Activated T-helper 1 cell treated with anti-CD3 and anti-CD28 coated beads, Interleukin-12 subunit alpha, Interleukin-12 subunit beta, Interleukin-2, Interleukin-4 antibody, amounts not matched to agents 30 ng/mL and 10 ng/mL and 1 ng/mL, durations not matched to agents 14 hours and 24 hours and 36 hours (primary cell): ENCODE measurements at regions not wholly inside any gene's neighbourhood (a gene's known extent, or its start where the extent isn't known, plus 50 kb on each side); places are given as distances from the start of the nearest gene placed in this dataset.

Source experiments
- DNase-seq: peaks from one replicate; pipeline ENCODE4 v3.0.0; 2021; ENCODE audit warnings: low spot score
- H3K27ac Mint-ChIP-seq: one replicate; pipeline ENCODE4 v1.8.0; 2021; ENCODE audit warnings: mild to moderate bottlenecking, mixed read lengths
- H3K27me3 Mint-ChIP-seq: one replicate; pipeline ENCODE4 v1.8.0; 2022; ENCODE audit warnings: mild to moderate bottlenecking, moderate library complexity, mixed read lengths; ENCODE audit not compliant: insufficient read depth
- H3K36me3 Mint-ChIP-seq: one replicate; pipeline ENCODE4 v1.8.0; 2021; ENCODE audit warnings: low read depth, mixed read lengths
- H3K4me1 Mint-ChIP-seq: one replicate; pipeline ENCODE4 v1.8.0; 2021; ENCODE audit warnings: low read depth, mixed read lengths
- H3K4me3 Mint-ChIP-seq: one replicate; pipeline ENCODE4 v1.8.0; 2021; ENCODE audit warnings: mild to moderate bottlenecking, moderate library complexity, mixed read lengths
- H3K9me3 Mint-ChIP-seq: one replicate; pipeline ENCODE4 v1.8.0; 2021; ENCODE audit warnings: mixed read lengths
- intact Hi-C: fragments of 100-400 bp; cut with micrococcal nuclease; formaldehyde crosslinking; loops from one replicate; pipeline ENCODE4 v1.15.1; 2024

GRCh38 chr14:51484485-51484884 lies 167.2 kb upstream of the FRMD6 start:
- no peaks in the 10 kb centered on the region for H3K9me3 Mint-ChIP-seq
- H3K4me3 Mint-ChIP-seq: no peak overlapping the region
- DNase-seq: no peak
- peaks cover 4% of the 10 kb centered on the region for H3K27me3 Mint-ChIP-seq
- H3K4me1 Mint-ChIP-seq: no peaks in the 10 kb centered on the region
- no peaks in the 10 kb centered on the region for H3K36me3 Mint-ChIP-seq
- H3K27ac Mint-ChIP-seq: no peak overlapping the region
- intact Hi-C loops: no loop called here

DNA sequence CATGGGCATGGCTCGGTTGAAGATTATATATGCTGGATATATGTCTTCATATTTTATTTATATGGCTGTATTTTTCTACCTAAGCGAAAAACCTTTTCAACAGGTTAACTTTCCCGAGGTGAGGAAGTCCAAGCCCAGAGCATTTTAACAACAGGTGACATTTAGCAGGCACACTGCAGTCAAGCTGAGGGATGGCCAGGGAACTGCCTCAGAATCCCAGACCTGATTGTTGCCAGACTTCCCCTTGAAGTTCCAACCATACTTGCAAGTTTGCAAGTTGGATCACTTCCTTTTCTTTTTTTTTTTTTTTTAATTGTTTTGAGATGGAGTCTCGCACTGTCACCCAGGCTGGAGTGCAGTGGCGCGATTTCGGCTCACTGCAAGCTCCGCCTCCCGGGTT lies 166.0 kb upstream of the FRMD6 start:
- no peak overlapping the region for H3K4me3 Mint-ChIP-seq
- intact Hi-C loops: no loop called here
- no peak overlapping the region for H3K27ac Mint-ChIP-seq
- no peaks in the 10 kb centered on the region for H3K9me3 Mint-ChIP-seq
- H3K4me1 Mint-ChIP-seq: no peaks in the 10 kb centered on the region
- no peaks in the 10 kb centered on the region for H3K36me3 Mint-ChIP-seq
- peaks cover 4% of the 10 kb centered on the region for H3K27me3 Mint-ChIP-seq
- no peak for DNase-seq

DNA sequence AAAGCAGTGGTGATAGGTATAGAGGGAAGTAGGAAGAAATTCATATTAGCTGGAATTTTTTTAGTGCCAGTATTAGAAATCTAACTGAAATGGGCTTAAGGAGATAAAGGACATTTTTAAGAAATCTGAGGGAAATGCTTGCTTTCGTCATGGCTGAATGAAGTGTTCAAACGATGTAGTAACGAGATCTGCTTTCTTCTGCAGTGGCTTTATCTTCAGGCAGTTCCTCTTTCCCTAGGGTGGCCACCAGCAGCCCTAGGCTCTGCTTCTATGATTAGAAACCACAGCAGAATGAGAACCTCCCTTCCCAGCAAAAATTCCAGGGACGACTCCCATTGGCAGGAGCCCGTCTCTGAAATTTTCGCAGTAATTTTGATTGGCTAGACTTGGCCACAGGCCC lies 163.9 kb upstream of the FRMD6 start:
- H3K27me3 Mint-ChIP-seq: peaks cover 7% of the 10 kb centered on the region
- no peak overlapping the region for H3K4me3 Mint-ChIP-seq
- no peaks in the 10 kb centered on the region for H3K36me3 Mint-ChIP-seq

GRCh38 chr14:51488569-51489220 lies 163.0 kb upstream of the FRMD6 start:
- intact Hi-C loops: no loop called here
- Mint-ChIP-seq H3K4me3 (no peak overlapping the region), H3K4me1 (no peaks in the 10 kb centered on the region), H3K27me3 (peaks cover 4% of the 10 kb centered on the region), H3K9me3 (no peaks in the 10 kb centered on the region), H3K27ac (no peak overlapping the region), H3K36me3 (no peaks in the 10 kb centered on the region)
- no peak for DNase-seq

More for the DNA sequence above, 163.9 kb upstream of the FRMD6 start:
- no peaks in the 10 kb centered on the region for H3K4me1 Mint-ChIP-seq
- H3K27ac Mint-ChIP-seq: no peak overlapping the region
- DNase-seq: no peak
- H3K9me3 Mint-ChIP-seq: no peaks in the 10 kb centered on the region
- intact Hi-C loops: no loop called here

DNA sequence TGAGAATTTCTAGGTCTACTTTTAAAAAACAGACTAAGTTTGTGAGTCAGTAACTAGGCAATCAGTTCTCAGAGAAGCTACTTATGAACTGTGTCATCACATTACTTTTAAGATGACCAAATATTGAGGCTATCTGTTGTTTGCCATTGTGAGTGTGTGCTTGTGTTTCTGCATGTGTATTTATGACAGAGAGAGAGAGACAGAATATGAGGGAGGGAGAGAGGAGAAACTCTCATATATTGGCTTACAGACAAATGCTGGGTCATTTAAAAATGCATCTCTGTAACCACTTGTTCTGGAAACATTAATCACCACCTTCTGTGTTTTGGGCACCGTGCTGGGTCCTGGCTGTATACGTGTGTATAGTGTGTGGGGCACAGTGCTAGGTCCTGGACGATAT lies 161.5 kb upstream of the FRMD6 start:
- H3K4me3 Mint-ChIP-seq: no peak overlapping the region
- H3K9me3 Mint-ChIP-seq: no peaks in the 10 kb centered on the region
- H3K36me3 Mint-ChIP-seq: no peaks in the 10 kb centered on the region

DNA sequence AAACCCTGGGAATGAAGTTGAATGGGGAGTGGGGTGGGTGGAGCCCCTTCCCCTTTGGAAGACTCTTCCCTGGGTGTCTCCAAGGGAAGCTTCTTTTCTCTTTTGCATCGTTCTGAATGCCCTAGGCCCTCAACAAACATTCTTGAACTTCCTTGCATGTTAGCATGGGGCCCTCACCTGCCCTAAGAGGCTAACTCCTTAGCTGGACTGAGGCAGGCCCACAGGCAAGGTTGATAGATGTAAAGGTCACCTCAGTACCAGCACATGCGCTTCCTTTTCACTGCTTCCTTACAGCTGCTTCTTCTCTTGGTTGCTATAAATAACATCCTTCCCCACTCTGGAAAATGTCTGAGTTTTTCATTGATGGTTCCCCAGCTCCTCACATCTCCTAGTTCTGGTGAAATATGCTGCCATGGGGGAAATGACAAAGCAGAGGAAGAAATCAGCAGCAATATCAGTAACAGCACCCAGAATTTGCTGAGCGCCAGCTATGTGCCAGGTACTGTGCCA lies 160.6 kb upstream of the FRMD6 start:
- Mint-ChIP-seq H3K4me3 (no peak overlapping the region), H3K27me3 (peaks cover 4% of the 10 kb centered on the region), H3K27ac (no peak overlapping the region), H3K4me1 (no peaks in the 10 kb centered on the region), H3K36me3 (no peaks in the 10 kb centered on the region), H3K9me3 (no peaks in the 10 kb centered on the region)
- intact Hi-C loops: no loop called here
- DNase-seq: no peak

More for the DNA sequence above, 161.5 kb upstream of the FRMD6 start:
- peaks cover 4% of the 10 kb centered on the region for H3K27me3 Mint-ChIP-seq
- intact Hi-C loops: no loop called here
- no peak overlapping the region for H3K27ac Mint-ChIP-seq
- no peaks in the 10 kb centered on the region for H3K4me1 Mint-ChIP-seq
- no peak for DNase-seq

GRCh38 chr14:51491776-51492175 lies 159.9 kb upstream of the FRMD6 start:
- no peaks in the 10 kb centered on the region for H3K4me1 Mint-ChIP-seq
- H3K36me3 Mint-ChIP-seq: no peaks in the 10 kb centered on the region
- intact Hi-C loops: no loop called here
- H3K9me3 Mint-ChIP-seq: peaks cover 2% of the 10 kb centered on the region
- peaks cover 4% of the 10 kb centered on the region for H3K27me3 Mint-ChIP-seq
- no peak overlapping the region for H3K27ac Mint-ChIP-seq
- DNase-seq: no peak
- no peak overlapping the region for H3K4me3 Mint-ChIP-seq

DNA sequence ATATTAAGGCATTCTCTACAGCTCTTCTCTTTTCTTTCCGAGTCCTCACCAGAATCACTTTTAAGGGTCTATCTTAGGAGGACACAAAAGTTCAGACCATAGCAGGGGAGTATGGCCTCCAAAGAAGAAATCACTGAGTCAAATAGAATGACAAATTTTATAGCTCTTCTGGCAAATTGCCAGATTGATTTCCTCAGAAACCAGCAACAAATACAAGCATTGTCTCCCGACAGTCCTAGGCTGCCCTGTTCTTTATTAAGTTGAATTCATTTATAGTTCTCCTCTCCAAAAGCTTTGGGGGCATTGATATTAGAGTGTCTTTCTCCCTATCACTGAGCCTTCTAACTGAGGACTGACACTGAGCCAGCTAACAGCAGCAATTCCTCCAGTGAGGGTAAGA lies 156.4 kb upstream of the FRMD6 start:
- H3K36me3 Mint-ChIP-seq: no peaks in the 10 kb centered on the region
- intact Hi-C loops: no loop called here
- no peak overlapping the region for H3K4me3 Mint-ChIP-seq
- H3K4me1 Mint-ChIP-seq: no peaks in the 10 kb centered on the region
- H3K27me3 Mint-ChIP-seq: peaks cover 4% of the 10 kb centered on the region
- H3K27ac Mint-ChIP-seq: no peak overlapping the region
- no peak for DNase-seq
- peaks cover 4% of the 10 kb centered on the region for H3K9me3 Mint-ChIP-seq

- no peak overlapping the region for H3K4me3 Mint-ChIP-seq
- H3K36me3 Mint-ChIP-seq: no peaks in the 10 kb centered on the region
- H3K4me1 Mint-ChIP-seq: no peaks in the 10 kb centered on the region
- H3K27ac Mint-ChIP-seq: no peak overlapping the region
- DNase-seq: no peak
- intact Hi-C loops: no loop called here
- H3K9me3 Mint-ChIP-seq: peaks cover 4% of the 10 kb centered on the region
- H3K27me3 Mint-ChIP-seq: no peaks in the 10 kb centered on the region
Measured at GRCh38 chr14:51498411-51499227, 153.1 kb upstream of the FRMD6 start.

DNA sequence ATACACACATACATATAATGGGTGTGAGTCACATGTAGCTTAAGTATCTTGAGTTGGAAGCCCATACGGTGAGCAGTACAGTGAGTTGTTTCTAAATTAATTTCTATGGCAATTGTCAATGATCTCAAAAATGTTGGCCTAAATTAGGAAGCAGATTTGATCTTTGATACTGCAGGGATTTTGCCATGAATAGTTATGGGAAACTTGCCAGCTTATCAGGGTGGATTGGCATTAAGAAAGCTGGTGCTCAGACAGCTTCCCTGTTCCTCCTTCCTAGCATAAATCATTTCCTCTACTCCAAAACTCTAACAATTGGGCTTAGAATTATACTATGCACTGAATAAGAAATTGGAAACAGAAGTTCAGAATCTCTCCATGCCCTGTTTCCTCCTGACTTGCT lies 150.9 kb upstream of the FRMD6 start:
- Mint-ChIP-seq H3K36me3 (no peaks in the 10 kb centered on the region), H3K27me3 (no peaks in the 10 kb centered on the region), H3K4me3 (no peak overlapping the region), H3K27ac (no peak overlapping the region), H3K4me1 (no peaks in the 10 kb centered on the region), H3K9me3 (peaks cover 4% of the 10 kb centered on the region)
- intact Hi-C loops: no loop called here
- DNase-seq: no peak

- peaks cover 2% of the 10 kb centered on the region for H3K9me3 Mint-ChIP-seq
- no peak for DNase-seq
- H3K27ac Mint-ChIP-seq: no peak overlapping the region
- H3K27me3 Mint-ChIP-seq: no peaks in the 10 kb centered on the region
- H3K4me3 Mint-ChIP-seq: no peak overlapping the region
- no peaks in the 10 kb centered on the region for H3K4me1 Mint-ChIP-seq
- intact Hi-C loops: no loop called here
- H3K36me3 Mint-ChIP-seq: no peaks in the 10 kb centered on the region
Measured at GRCh38 chr14:51501746-51502145, 150.0 kb upstream of the FRMD6 start.

GRCh38 chr14:51504669-51505068 lies 147.0 kb upstream of the FRMD6 start:
- Mint-ChIP-seq H3K4me3 (no peak overlapping the region), H3K27me3 (peaks cover 1% of the 10 kb centered on the region), H3K9me3 (no peaks in the 10 kb centered on the region), H3K27ac (no peak overlapping the region), H3K36me3 (no peaks in the 10 kb centered on the region), H3K4me1 (no peaks in the 10 kb centered on the region)
- intact Hi-C loops: no loop called here
- no peak for DNase-seq

DNA sequence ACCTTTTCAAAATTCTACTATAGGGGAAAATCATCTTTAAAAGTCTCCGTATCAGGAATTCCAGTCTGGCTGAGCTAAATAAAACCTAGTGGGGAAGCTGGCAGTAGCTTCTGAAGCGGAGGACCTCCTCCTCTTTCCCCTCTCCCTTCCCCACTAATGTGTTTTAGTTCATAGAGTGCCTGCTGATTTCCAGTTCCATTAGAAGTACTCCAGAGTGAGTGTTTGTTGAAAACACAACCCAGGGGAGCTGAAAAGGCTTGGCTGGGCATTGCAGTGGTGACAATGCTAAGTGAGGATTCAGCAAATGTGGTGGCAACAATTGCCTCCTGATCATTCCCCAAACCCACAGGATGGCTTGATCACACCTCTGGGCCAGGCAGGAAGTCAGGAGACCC lies 144.2 kb upstream of the FRMD6 start:
- DNase-seq: no peak
- Mint-ChIP-seq H3K27me3 (peaks cover 1% of the 10 kb centered on the region), H3K27ac (no peak overlapping the region), H3K9me3 (no peaks in the 10 kb centered on the region), H3K4me3 (no peak overlapping the region), H3K36me3 (no peaks in the 10 kb centered on the region), H3K4me1 (no peaks in the 10 kb centered on the region)
- intact Hi-C loops: no loop called here
